H9 (cell line): ENCODE measurements at regions not wholly inside any gene's neighbourhood (a gene's known extent, or its start where the extent isn't known, plus 50 kb on each side); places are given as distances from the start of the nearest gene placed in this dataset.

Experiments used
- DNase-seq: peaks from one replicate; pipeline ENCODE4 v3.0.0-alpha.2; 2017
- H2AFZ ChIP-seq: one replicate; pipeline ENCODE4 v1.6.1; 2013; ENCODE audit warnings: mild to moderate bottlenecking, low read length, control low read depth, moderate library complexity
- H2AK5ac ChIP-seq: 2 replicates; pipeline ENCODE4 v1.6.1; 2013; ENCODE audit warnings: low read length, control low read depth, mixed read lengths; ENCODE audit not compliant: insufficient read length
- H2BK120ac ChIP-seq: one replicate; pipeline ENCODE4 v1.6.1; 2013; ENCODE audit warnings: low read depth, mild to moderate bottlenecking, low read length, control low read depth, inconsistent platforms; ENCODE audit not compliant: poor library complexity, severe bottlenecking
- H2BK12ac ChIP-seq: 2 replicates; pipeline ENCODE4 v1.6.1; 2013; ENCODE audit warnings: low read length, control low read depth, mixed read lengths, low read depth; ENCODE audit not compliant: insufficient read length
- H2BK15ac ChIP-seq: 2 replicates; pipeline ENCODE4 v1.6.1; 2013; ENCODE audit warnings: low read depth, low read length, control low read depth
- H2BK20ac ChIP-seq: one replicate; pipeline ENCODE4 v1.6.1; 2013; ENCODE audit warnings: low read depth, mild to moderate bottlenecking, low read length, control low read depth, inconsistent platforms; ENCODE audit not compliant: poor library complexity, severe bottlenecking
- H2BK5ac ChIP-seq: 2 replicates; pipeline ENCODE4 v1.6.1; 2013; ENCODE audit warnings: low read length, control low read depth, mixed read lengths; ENCODE audit not compliant: insufficient read length
- H3K14ac ChIP-seq: 2 replicates; pipeline ENCODE4 v1.6.1; 2013; ENCODE audit warnings: low read length, control low read depth; ENCODE audit not compliant: insufficient read depth
- H3K18ac ChIP-seq: 2 replicates; pipeline ENCODE4 v1.6.1; 2013; ENCODE audit warnings: low read depth, mild to moderate bottlenecking, mixed read lengths, low read length, control low read depth; ENCODE audit not compliant: insufficient read length
- H3K23ac ChIP-seq: 2 replicates; pipeline ENCODE4 v1.6.1; 2013; ENCODE audit warnings: low read length, control low read depth, mixed read lengths, low read depth; ENCODE audit not compliant: insufficient read length
- H3K23me2 ChIP-seq: 2 replicates; pipeline ENCODE4 v1.6.1; 2013; ENCODE audit warnings: low read depth, mild to moderate bottlenecking, mixed read lengths, low read length, control low read depth; ENCODE audit not compliant: insufficient read length, poor library complexity, severe bottlenecking
- H3K27ac ChIP-seq: 2 replicates; pipeline ENCODE4 v1.5.1; 2013; ENCODE audit warnings: low read length, control low read depth, mixed read lengths, low read depth; ENCODE audit not compliant: insufficient read length
- H3K27me3 ChIP-seq: 2 replicates; pipeline ENCODE4 v1.6.1; 2013; ENCODE audit warnings: low read length, control low read depth, inconsistent platforms; ENCODE audit not compliant: insufficient read depth
- H3K4ac ChIP-seq: 2 replicates; pipeline ENCODE4 v1.6.1; 2013; ENCODE audit warnings: low read depth, mild to moderate bottlenecking, control low read depth, inconsistent platforms, low read length, moderate library complexity
- H3K4me1 ChIP-seq: 2 replicates; pipeline ENCODE4 v1.6.1; 2013; ENCODE audit warnings: low read length, control low read depth, inconsistent platforms; ENCODE audit not compliant: insufficient read depth
- H3K4me2 ChIP-seq: 2 replicates; pipeline ENCODE4 v1.6.1; 2013; ENCODE audit warnings: low read length, control low read depth, mixed read lengths; ENCODE audit not compliant: insufficient read length, insufficient read depth
- H3K56ac ChIP-seq: 2 replicates; pipeline ENCODE4 v1.6.1; 2013; ENCODE audit warnings: low read depth, mild to moderate bottlenecking, mixed read lengths, low read length, control low read depth; ENCODE audit not compliant: insufficient read length
- H3K79me1 ChIP-seq: 2 replicates; pipeline ENCODE4 v1.6.1; 2013; ENCODE audit warnings: low read depth, mild to moderate bottlenecking, moderate library complexity, low read length, control low read depth, inconsistent platforms; ENCODE audit not compliant: insufficient read depth, poor library complexity, severe bottlenecking
- H3K79me2 ChIP-seq: 2 replicates; pipeline ENCODE4 v1.6.1; 2013; ENCODE audit warnings: low read length, control low read depth, inconsistent platforms; ENCODE audit not compliant: insufficient read depth
- H3K9ac ChIP-seq: 2 replicates; pipeline ENCODE4 v1.6.1; 2013; ENCODE audit warnings: low read length, control low read depth, mixed read lengths; ENCODE audit not compliant: insufficient read length; ENCODE audit errors: extremely low read depth
- H3K9me3 ChIP-seq: one replicate; pipeline ENCODE4 v1.6.1; 2013; ENCODE audit warnings: low read depth, low read length, inconsistent platforms; ENCODE audit not compliant: control insufficient read depth
- H3T11ph ChIP-seq: one replicate; pipeline ENCODE4 v1.6.1; 2013; ENCODE audit warnings: mild to moderate bottlenecking, low read length, control low read depth, inconsistent platforms
- H4K20me1 ChIP-seq: one replicate; pipeline ENCODE4 v1.6.1; 2013; ENCODE audit not compliant: control insufficient read depth, insufficient read length, insufficient read depth
- H4K5ac ChIP-seq: 2 replicates; pipeline ENCODE4 v1.6.1; 2013; ENCODE audit warnings: low read depth, mild to moderate bottlenecking, mixed read lengths, low read length, control low read depth; ENCODE audit not compliant: insufficient read length
- H4K8ac ChIP-seq: replicated peaks from 2 replicates; pipeline ENCODE4 v1.6.1; 2013; ENCODE audit warnings: low read length, control low read depth, mixed read lengths, low read depth; ENCODE audit not compliant: insufficient read length
- H4K91ac ChIP-seq: 2 replicates; pipeline ENCODE4 v1.6.1; 2013; ENCODE audit warnings: low read depth, mild to moderate bottlenecking, moderate library complexity, mixed read lengths, low read length, control low read depth; ENCODE audit not compliant: insufficient read length
- H3K27ac Mint-ChIP-seq, 3 experiments: 2 replicates in 2 of 3; 3 replicates in 1 of 3; pipeline ENCODE4 v1.8.0; 2020 to 2021; ENCODE audit warnings: mixed read lengths in 3 of 3, mild to moderate bottlenecking in 1 of 3, moderate library complexity in 1 of 3
- H3K27me3 Mint-ChIP-seq: 2 replicates; pipeline ENCODE4 v1.8.0; 2021; ENCODE audit warnings: low read depth, mild to moderate bottlenecking, moderate library complexity, mixed read lengths
- H3K36me3 Mint-ChIP-seq, 3 experiments: 2 replicates in 2 of 3; 3 replicates in 1 of 3; pipeline ENCODE4 v1.8.0; 2020 to 2021; ENCODE audit warnings: low read depth in 3 of 3, mixed read lengths in 3 of 3; ENCODE audit not compliant: insufficient read depth in 1 of 3
- H3K4me1 Mint-ChIP-seq, 2 experiments: 2 replicates each; pipeline ENCODE4 v1.8.0; 2020; ENCODE audit warnings: mixed read lengths in 2 of 2
- H3K4me3 Mint-ChIP-seq, 2 experiments: 2 replicates in 1 of 2; 3 replicates in 1 of 2; pipeline ENCODE4 v1.8.0; 2020 to 2021; ENCODE audit warnings: mild to moderate bottlenecking in 2 of 2, mixed read lengths in 2 of 2, moderate library complexity in 1 of 2
- H3K9me3 Mint-ChIP-seq, 2 experiments: 2 replicates in 1 of 2; 3 replicates in 1 of 2; pipeline ENCODE4 v1.8.0; 2020; ENCODE audit warnings: mild to moderate bottlenecking in 2 of 2, mixed read lengths in 2 of 2, moderate library complexity in 1 of 2
- CTCF ChIP-seq: fragments of 200-600 bp; sonication (generic); conservative IDR thresholded peaks from 3 replicates; pipeline ENCODE4 v1.8.0; 2021; ENCODE audit warnings: antibody characterized with exemption, mild to moderate bottlenecking
- WGBS: extraction: QIAGEN DNeasy Blood & Tissue Kit; methylation state at CpG from one replicate; pipeline ENCODE4 v1.1.7; 2013; ENCODE audit warnings: missing lambda C conversion rate, low lambda C conversion rate, mixed read lengths; ENCODE audit not compliant: insufficient read length; ENCODE audit errors: extremely low coverage; 5-methylcytosine and 5-hydroxymethylcytosine counted together

- no peaks in the 10 kb centered on the region for H3K4me1 Mint-ChIP-seq
- H3K14ac ChIP-seq = no peak overlapping the region
- no peaks in the 10 kb centered on the region for H3K79me1 ChIP-seq
- no peaks in the 10 kb centered on the region for H3K27me3 ChIP-seq
- H3T11ph ChIP-seq = no peak overlapping the region
- DNase-seq = no peak
- no peaks in the 10 kb centered on the region for H3K4me1 ChIP-seq
- H3K9ac ChIP-seq = no peak overlapping the region
- H2BK5ac ChIP-seq = no peak overlapping the region
- H3K4me3 Mint-ChIP-seq = no peak overlapping the region
- no peaks in the 10 kb centered on the region for H4K20me1 ChIP-seq
- H3K9me3 ChIP-seq = no peaks in the 10 kb centered on the region
- no peak overlapping the region for H2AK5ac ChIP-seq
- no CpG with 5 or more reads among the region's 4 CpGs for WGBS
- no peak overlapping the region for H4K91ac ChIP-seq
- no peak overlapping the region for H3K27ac Mint-ChIP-seq
- no peaks in the 10 kb centered on the region; the same call in 1 of the 2 replicates for H3K27me3 Mint-ChIP-seq
- H4K5ac ChIP-seq = no peak overlapping the region
- H2BK12ac ChIP-seq = no peak overlapping the region
- H2BK120ac ChIP-seq = no peak overlapping the region
- H3K27ac ChIP-seq = no peak overlapping the region
- no peak overlapping the region for H3K18ac ChIP-seq
- H3K4me2 ChIP-seq = no peak overlapping the region
- no peak overlapping the region for H2BK15ac ChIP-seq
- TF ChIP-seq CTCF = no peak
- H3K4ac ChIP-seq = no peak overlapping the region
- no peak overlapping the region for H2BK20ac ChIP-seq
- no peaks in the 10 kb centered on the region for H3K23me2 ChIP-seq
- no peak overlapping the region for H2AFZ ChIP-seq
- H3K9me3 Mint-ChIP-seq = peaks cover 10 to 12% of the 10 kb centered on the region in 2 experiments; a peak in 4 of 5 replicates
- H4K8ac ChIP-seq = no peak overlapping the region
- H3K23ac ChIP-seq = no peak overlapping the region
- peaks cover 0 to 8% (median 4%) of the 10 kb centered on the region in 3 experiments; a peak in 1 of 7 replicates for H3K36me3 Mint-ChIP-seq
- no peaks in the 10 kb centered on the region for H3K79me2 ChIP-seq
- H3K56ac ChIP-seq = no peak overlapping the region
These were observed 97.8 kb downstream of the TNFAIP3 start for GRCh38 chr6:137964876-137965275.
